IMR-90 (cell line): ENCODE measurements at regions not wholly inside any gene's neighbourhood (a gene's known extent, or its start where the extent isn't known, plus 50 kb on each side); places are given as distances from the start of the nearest gene placed in this dataset.

Source experiments
- ATAC-seq: fragments of 200-7000 bp; cut with Tn5 transposase; 2 replicates; pipeline ENCODE4 v1.9.1; 2020; ENCODE audit warnings: low read depth, mild to moderate bottlenecking, moderate library complexity
- BruUV-seq: library from RNA; stranded (reverse); fragments of 400-500 nt; replicated peaks from 2 replicates; lab custom pipeline; 2021; lab: Mats Ljungman, UMichigan
- CTCF ChIA-PET: fragments of 300-600 bp; formaldehyde crosslinking; extraction: SDS; loops from one replicate; lab custom pipeline; 2021; ENCODE audit warnings: antibody characterized with exemption; lab: Yijun Ruan, JAX
- POLR2A ChIA-PET: fragments of 300-600 bp; sonication (Branson Sonifier 250); formaldehyde crosslinking; loops from one replicate; lab custom pipeline; 2022; ENCODE audit warnings: antibody characterized with exemption; ENCODE audit not compliant: unreplicated experiment; lab: Charles Lee
- DNase-seq: peaks from one replicate; pipeline ENCODE4 v3.0.0; 2013
- H2AFZ ChIP-seq: replicated peaks from 2 replicates; pipeline ENCODE3; 2013; ENCODE audit warnings: low read length, mild to moderate bottlenecking; ENCODE audit not compliant: poor library complexity
- H2AK5ac ChIP-seq: 2 replicates; pipeline ENCODE4 v1.6.1; 2013; ENCODE audit warnings: low read depth, low read length, inconsistent platforms
- H2AK9ac ChIP-seq: replicated peaks from 2 replicates; pipeline ENCODE3; 2013; ENCODE audit warnings: mild to moderate bottlenecking, low read depth, low read length, moderate library complexity; ENCODE audit not compliant: poor library complexity
- H2BK120ac ChIP-seq: 2 replicates; pipeline ENCODE4 v1.6.1; 2013; ENCODE audit warnings: low read depth, low read length, inconsistent platforms
- H2BK15ac ChIP-seq: 3 replicates; pipeline ENCODE4 v1.6.1; 2013; ENCODE audit warnings: low read depth, low read length, inconsistent platforms
- H2BK20ac ChIP-seq: 2 replicates; pipeline ENCODE4 v1.6.1; 2013; ENCODE audit warnings: low read depth, mild to moderate bottlenecking, inconsistent platforms, low read length, moderate library complexity
- H2BK5ac ChIP-seq: 2 replicates; pipeline ENCODE4 v1.6.1; 2013; ENCODE audit warnings: mild to moderate bottlenecking, low read depth, low read length, inconsistent platforms; ENCODE audit not compliant: poor library complexity, severe bottlenecking
- H3K14ac ChIP-seq: replicated peaks from 2 replicates; pipeline ENCODE4 v1.6.1; 2013; ENCODE audit warnings: low read depth, low read length, inconsistent platforms
- H3K18ac ChIP-seq: 2 replicates; pipeline ENCODE4 v1.6.1; 2013; ENCODE audit warnings: low read depth, low read length, control low read depth
- H3K23ac ChIP-seq: 2 replicates; pipeline ENCODE4 v1.6.1; 2013; ENCODE audit warnings: low read depth, low read length, inconsistent platforms
- H3K27ac ChIP-seq: 2 replicates; pipeline ENCODE4 v1.5.1; 2013; ENCODE audit warnings: mild to moderate bottlenecking, control low read depth, low read length; ENCODE audit not compliant: insufficient read depth
- H3K27me3 ChIP-seq: 2 replicates; pipeline ENCODE4 v1.6.1; 2013; ENCODE audit warnings: low read length; ENCODE audit not compliant: control insufficient read depth, insufficient read depth
- H3K36me3 ChIP-seq: 2 replicates; pipeline ENCODE4 v1.6.1; 2013; ENCODE audit warnings: low read length, mixed read lengths; ENCODE audit not compliant: control insufficient read depth, insufficient read depth
- H3K4ac ChIP-seq: 2 replicates; pipeline ENCODE4 v1.6.1; 2013; ENCODE audit warnings: low read depth, low read length, inconsistent platforms
- H3K4me1 ChIP-seq: 2 replicates; pipeline ENCODE4 v1.6.1; 2013; ENCODE audit warnings: low read length, mixed read lengths; ENCODE audit not compliant: control insufficient read depth, insufficient read depth
- H3K4me2 ChIP-seq: 2 replicates; pipeline ENCODE4 v1.6.1; 2013; ENCODE audit warnings: low read depth, mild to moderate bottlenecking, control low read depth, low read length, moderate library complexity
- H3K4me3 ChIP-seq: 2 replicates; pipeline ENCODE4 v1.5.1; 2013; ENCODE audit warnings: low read depth, mild to moderate bottlenecking, control low read depth, low read length, moderate library complexity; ENCODE audit not compliant: insufficient read depth
- H3K56ac ChIP-seq: 2 replicates; pipeline ENCODE4 v1.6.1; 2013; ENCODE audit warnings: low read length, inconsistent platforms; ENCODE audit not compliant: insufficient read depth; ENCODE audit errors: extremely low read depth
- H3K79me1 ChIP-seq, 2 experiments: 2 replicates each; pipeline ENCODE4 v1.6.1; 2013; ENCODE audit warnings: low read length in 2 of 2, inconsistent platforms in 1 of 2, low read depth in 1 of 2
- H3K9ac ChIP-seq: 2 replicates; pipeline ENCODE4 v1.6.1; 2013; ENCODE audit warnings: low read depth, low read length, control low read depth
- H3K9me1 ChIP-seq: 2 replicates; pipeline ENCODE4 v1.6.1; 2013; ENCODE audit warnings: low read length, inconsistent platforms; ENCODE audit not compliant: insufficient read depth
- H3K9me3 ChIP-seq: 2 replicates; pipeline ENCODE4 v1.6.1; 2013; ENCODE audit warnings: low read length; ENCODE audit not compliant: control insufficient read depth, insufficient read depth
- H4K20me1 ChIP-seq: 2 replicates; pipeline ENCODE4 v1.6.1; 2013; ENCODE audit warnings: low read length, inconsistent platforms; ENCODE audit not compliant: insufficient read depth
- H4K5ac ChIP-seq: 2 replicates; pipeline ENCODE4 v1.6.1; 2013; ENCODE audit warnings: mild to moderate bottlenecking, low read depth, low read length, control low read depth
- H4K8ac ChIP-seq, 2 experiments: 2 replicates each; pipeline ENCODE4 v1.6.1; 2013; ENCODE audit warnings: low read depth in 2 of 2, low read length in 2 of 2, control low read depth in 1 of 2, inconsistent platforms in 1 of 2
- H4K91ac ChIP-seq: 2 replicates; pipeline ENCODE4 v1.6.1; 2013; ENCODE audit warnings: low read depth, low read length, inconsistent platforms; ENCODE audit not compliant: insufficient read depth
- MAFK ChIP-seq: IDR thresholded peaks from 2 replicates; pipeline ENCODE4 v1.6.1; 2012; ENCODE audit warnings: low read depth, low read length, improper control_type of control experiment
- RCOR1 ChIP-seq: IDR thresholded peaks from 2 replicates; pipeline ENCODE4 v1.6.1; 2012; ENCODE audit warnings: mild to moderate bottlenecking, low read length, improper control_type of control experiment; ENCODE audit not compliant: insufficient replicate concordance
- RFX5 ChIP-seq: IDR thresholded peaks from 2 replicates; pipeline ENCODE4 v1.8.0; 2012; ENCODE audit warnings: low read depth, mild to moderate bottlenecking, low read length, moderate library complexity
- dilution Hi-C: fragments of 300-500 bp; cut with HindIII; formaldehyde crosslinking; loops from one replicate; pipeline ENCODE4 v1.14.3; 2018; ENCODE audit warnings: low sequenced_read_pairs; ENCODE audit not compliant: unreplicated experiment
- in situ Hi-C: fragments of 300-500 bp; cut with MboI; formaldehyde crosslinking; loops from 3 replicates; pipeline ENCODE4 v1.14.3; 2019; ENCODE audit warnings: low sequenced_read_pairs, inconsistent platforms, mixed read lengths
- intact Hi-C: fragments of 100-400 bp; cut with micrococcal nuclease; formaldehyde crosslinking; loops from 2 replicates; pipeline ENCODE4 v1.10.0; 2022

- H2AK9ac ChIP-seq = no peak overlapping the region
- BruUV-seq = no TSS peak
- no peak overlapping the region for H3K14ac ChIP-seq
- H3K4me2 ChIP-seq = no peak overlapping the region
- H3K4ac ChIP-seq = no peak overlapping the region
- ATAC-seq (no peak), DNase-seq (no peak)
- in situ Hi-C loops = no loop called here
- POLR2A ChIA-PET = no interaction called here
- H3K36me3 ChIP-seq = no peaks in the 10 kb centered on the region
- H4K5ac ChIP-seq = no peak overlapping the region
- H2BK120ac ChIP-seq = no peak overlapping the region
- no peak overlapping the region for H2AK5ac ChIP-seq
- no peak overlapping the region for H3K56ac ChIP-seq
- H4K8ac ChIP-seq = no peak overlapping the region
- no peaks in the 10 kb centered on the region for H3K79me1 ChIP-seq
- H3K27ac ChIP-seq = no peak overlapping the region
- no peak overlapping the region for H2AFZ ChIP-seq
- no peak overlapping the region for H2BK15ac ChIP-seq
- dilution Hi-C loops = no loop called here
- H3K4me3 ChIP-seq = no peak overlapping the region
- no peaks in the 10 kb centered on the region for H3K4me1 ChIP-seq
- intact Hi-C loops = no loop called here
- no peaks in the 10 kb centered on the region for H3K9me1 ChIP-seq
- H3K23ac ChIP-seq = no peak overlapping the region
- H3K27me3 ChIP-seq = no peaks in the 10 kb centered on the region
- CTCF ChIA-PET = no interaction called here
- H3K18ac ChIP-seq = no peak overlapping the region
- H3K9me3 ChIP-seq = peaks cover 8% of the 10 kb centered on the region; the same call in 1 of the 2 replicates
- no peaks in the 10 kb centered on the region for H4K20me1 ChIP-seq
- no peak overlapping the region for H4K91ac ChIP-seq
- no peak overlapping the region for H2BK5ac ChIP-seq
- TF ChIP-seq RFX5 (no peak), MAFK (no peak), RCOR1 (no peak)
- H3K9ac ChIP-seq = no peak overlapping the region
- no peak overlapping the region for H2BK20ac ChIP-seq
These were observed 1093.5 kb upstream of the ADGRB3 start for GRCh38 chr6:67541586-67541985.
